ENCODE measurements at regions not wholly inside any gene's neighbourhood (a gene's known extent, or its start where the extent isn't known, plus 50 kb on each side); places are given as distances from the start of the nearest gene placed in this dataset.
A peak's percentile ranks its signal among the peaks of the same experiment; 100 is the strongest.

- no peak for TF ChIP-seq CTCF (conservative IDR thresholded peaks at IDR 0.05; ENCODE audit: low read length)
Observed at GRCh38 chr3:87351937-87352336, 75.6 kb upstream of the POU1F1 start.

GRCh38 chr3:87350367-87351199 lies 74.2 kb upstream of the POU1F1 start:
- DNase-seq (ENCODE audit: low read depth), result peak; percentile 45
- peak; percentile 93 for TF ChIP-seq CTCF (conservative IDR thresholded peaks at IDR 0.05; ENCODE audit: low read length)
- H3K4me3 ChIP-seq (ENCODE audit: low read length), result no peak overlapping the region

More at GRCh38 chr3:87351937-87352336, 75.6 kb upstream of the POU1F1 start:
- no peak for DNase-seq (ENCODE audit: low read depth)
- no peak overlapping the region for H3K4me3 ChIP-seq (ENCODE audit: low read length)

GRCh38 chr3:87349833-87350232 lies 73.4 kb upstream of the POU1F1 start:
- DNase-seq (ENCODE audit: low read depth), result no peak
- no peak overlapping the region for H3K4me3 ChIP-seq (ENCODE audit: low read length)
- no peak for TF ChIP-seq CTCF (conservative IDR thresholded peaks at IDR 0.05; ENCODE audit: low read length)

- TF ChIP-seq CTCF (conservative IDR thresholded peaks at IDR 0.05; ENCODE audit: low read length), result no peak
- H3K4me3 ChIP-seq (ENCODE audit: low read length), result no peak overlapping the region
- no peak for DNase-seq (ENCODE audit: low read depth)
Observed at GRCh38 chr3:87336761-87337160, 60.4 kb upstream of the POU1F1 start.

GRCh38 chr3:87335931-87336330 lies 59.5 kb upstream of the POU1F1 start:
- DNase-seq (ENCODE audit: low read depth), result no peak
- no peak for TF ChIP-seq CTCF (conservative IDR thresholded peaks at IDR 0.05; ENCODE audit: low read length)

GRCh38 chr3:87333393-87333892 lies 57.1 kb upstream of the POU1F1 start:
- DNase-seq (ENCODE audit: low read depth), result peak; percentile 59

More at GRCh38 chr3:87335931-87336330, 59.5 kb upstream of the POU1F1 start:
- no peak overlapping the region for H3K4me3 ChIP-seq (ENCODE audit: low read length)

More at GRCh38 chr3:87333393-87333892, 57.1 kb upstream of the POU1F1 start:
- no peak overlapping the region for H3K4me3 ChIP-seq (ENCODE audit: low read length)
- no peak for TF ChIP-seq CTCF (conservative IDR thresholded peaks at IDR 0.05; ENCODE audit: low read length)
